ENCODE measurements at regions not wholly inside any gene's neighbourhood (a gene's known extent, or its start where the extent isn't known, plus 50 kb on each side); places are given as distances from the start of the nearest gene placed in this dataset.

GRCh38 chr16:35750701-35751104, 2291.3 kb downstream of the TP53TG3F start:
- no peak for TF ChIP-seq CTCF (IDR thresholded peaks at IDR 0.05; ENCODE audit: extremely low read depth, missing control alignments)
- no peak for DNase-seq (ENCODE audit: low spot score)

GRCh38 chr16:35751191-35751941, 2292.0 kb downstream of the TP53TG3F start:
- no peak for DNase-seq (ENCODE audit: low spot score)
- no peak for TF ChIP-seq CTCF (IDR thresholded peaks at IDR 0.05; ENCODE audit: extremely low read depth, missing control alignments)

GRCh38 chr16:35752012-35752772, 2292.8 kb downstream of the TP53TG3F start:
- DNase-seq (ENCODE audit: low spot score), result no peak
- TF ChIP-seq CTCF (IDR thresholded peaks at IDR 0.05; ENCODE audit: extremely low read depth, missing control alignments), result no peak

GRCh38 chr16:35752773-35753558, 2293.6 kb downstream of the TP53TG3F start:
- TF ChIP-seq CTCF (IDR thresholded peaks at IDR 0.05; ENCODE audit: extremely low read depth, missing control alignments), result no peak

GRCh38 chr16:35753559-35754390, 2294.4 kb downstream of the TP53TG3F start:
- no peak for DNase-seq (ENCODE audit: low spot score)
- no peak for TF ChIP-seq CTCF (IDR thresholded peaks at IDR 0.05; ENCODE audit: extremely low read depth, missing control alignments)

More at GRCh38 chr16:35752773-35753558, 2293.6 kb downstream of the TP53TG3F start:
- DNase-seq (ENCODE audit: low spot score), result no peak

GRCh38 chr16:35754391-35755369, 2295.3 kb downstream of the TP53TG3F start:
- TF ChIP-seq CTCF (IDR thresholded peaks at IDR 0.05; ENCODE audit: extremely low read depth, missing control alignments), result no peak
- no peak for DNase-seq (ENCODE audit: low spot score)
